Limb (tissue), 2 donors: ENCODE measurements at regions not wholly inside any gene's neighbourhood (a gene's known extent, or its start where the extent isn't known, plus 50 kb on each side); places are given as distances from the start of the nearest gene placed in this dataset.

Experiments used
- DNase-seq, 2 donors: peaks; one replicate each; pipeline ENCODE4 v3.0.0-alpha.2; 2016; ENCODE audit errors: extremely low spot score in 2 of 2

DNA sequence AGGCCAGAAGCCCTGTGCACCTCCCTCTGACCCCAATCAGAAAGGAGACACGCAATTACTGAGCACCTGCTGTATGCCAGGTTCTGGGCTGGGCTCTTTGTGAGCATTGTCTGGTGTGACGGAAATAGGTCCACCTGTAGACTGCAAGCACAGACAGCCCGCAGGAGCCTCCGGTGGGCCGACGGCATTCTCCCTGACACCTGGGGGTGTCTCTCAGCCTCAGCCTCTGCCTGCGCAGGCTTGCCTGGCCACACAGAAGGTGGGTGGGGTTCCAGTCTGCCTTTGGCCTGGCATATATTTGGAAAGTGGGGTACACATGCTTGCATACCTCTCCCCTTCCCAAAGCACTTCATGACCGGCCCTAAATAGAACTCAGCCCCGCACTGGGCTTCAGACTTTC lies 129.3 kb downstream of the BUD13 start:
- no peak for DNase-seq

DNA sequence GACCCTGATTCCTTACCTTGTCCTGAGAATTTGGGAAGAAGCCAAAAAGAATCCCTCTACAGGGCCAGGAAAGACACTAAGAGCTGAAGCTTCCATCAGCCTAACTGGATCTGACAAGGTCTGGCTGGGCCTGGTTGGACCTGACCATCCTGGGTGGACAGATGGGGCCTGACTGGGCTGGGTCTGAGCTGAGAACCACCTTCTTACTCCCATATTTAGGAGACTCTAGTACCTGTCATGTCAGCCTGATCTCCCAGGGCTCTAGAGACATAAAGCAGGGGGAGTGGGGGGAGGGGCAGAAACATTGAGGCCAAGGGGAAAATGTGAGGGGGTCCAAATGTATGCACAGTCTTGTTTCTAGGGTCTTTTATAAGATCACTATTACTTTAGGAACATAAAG lies 129.9 kb downstream of the BUD13 start:
- no peak for DNase-seq

DNA sequence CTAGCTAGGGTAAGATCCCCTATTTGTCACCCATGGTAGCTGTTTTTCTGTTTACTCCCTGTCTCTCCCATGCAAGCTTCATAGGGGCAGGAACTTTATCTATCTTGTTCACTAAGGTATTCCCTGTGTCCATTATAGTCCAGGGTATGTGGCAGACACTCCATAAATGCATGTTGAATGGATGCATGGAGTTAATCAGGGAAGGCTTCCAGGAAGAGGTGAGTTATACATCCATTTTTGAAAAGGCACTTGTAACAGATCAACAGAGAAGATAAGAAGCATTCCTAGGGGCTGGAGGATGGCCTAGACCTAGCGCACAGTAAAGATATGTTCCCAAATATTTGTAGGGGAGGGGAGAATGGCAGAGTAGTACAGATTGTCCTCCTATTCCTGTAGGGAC lies 130.3 kb downstream of the BUD13 start:
- no peak for DNase-seq

DNA sequence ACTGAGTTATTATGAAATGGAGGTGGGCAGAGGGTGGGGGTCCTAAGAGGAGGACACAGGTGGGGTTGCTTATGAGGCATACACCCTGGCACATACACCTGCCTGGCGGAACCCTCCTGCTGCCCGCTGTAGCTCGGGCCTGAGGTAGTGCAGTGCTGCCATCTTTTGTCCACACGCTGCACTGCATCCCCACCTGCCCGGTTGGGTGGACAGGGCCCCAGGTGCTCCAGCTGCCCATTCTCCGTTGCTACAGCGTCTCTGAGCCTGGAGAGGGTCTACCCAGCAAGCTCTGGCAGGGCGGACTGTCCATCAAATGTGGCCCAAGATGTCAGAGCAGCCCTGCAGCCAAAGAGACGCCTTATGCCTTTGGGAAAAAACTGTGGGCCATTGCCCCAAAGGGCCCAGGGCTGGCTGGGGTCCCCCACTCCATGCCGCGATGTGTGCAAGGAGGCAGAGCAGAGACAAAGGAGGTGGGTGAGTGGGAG lies 131.2 kb downstream of the BUD13 start:
- peak in 1 of 2 donors; percentile 73 for DNase-seq

DNA sequence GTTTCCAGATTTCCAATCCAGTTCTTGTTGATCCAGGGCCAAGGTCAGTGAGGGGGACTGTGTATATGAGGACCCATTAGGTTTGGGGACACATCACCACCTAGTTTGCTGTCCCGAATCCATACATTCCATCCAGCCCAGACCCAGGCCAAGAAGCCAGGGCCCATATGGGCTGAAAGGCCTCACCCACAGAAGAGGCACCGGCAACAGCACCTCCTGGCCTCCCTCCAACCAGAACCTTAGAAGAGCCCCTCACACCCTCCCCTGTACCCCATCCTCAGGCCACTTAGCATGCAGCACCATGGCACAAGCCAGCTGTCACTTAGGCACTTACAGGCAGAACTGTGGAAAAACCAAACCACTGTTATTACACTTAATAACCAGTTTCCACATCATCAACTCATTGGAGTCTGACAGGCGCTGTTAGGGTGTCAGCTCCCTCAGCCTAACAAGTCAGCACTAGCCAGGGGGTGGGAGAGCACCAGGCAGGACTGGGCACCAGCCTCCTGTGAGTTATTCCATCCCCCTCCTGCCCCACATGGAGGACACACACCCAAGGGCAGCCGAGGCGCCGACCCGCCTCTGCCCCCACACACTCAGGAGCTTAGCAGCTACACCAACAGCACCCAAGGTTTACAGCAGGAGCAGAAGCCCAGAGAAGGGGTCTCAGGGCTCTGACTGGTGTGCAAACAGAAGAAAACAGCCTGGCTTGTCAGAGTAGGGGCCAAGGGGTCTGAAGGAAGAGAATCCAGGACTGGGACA lies 132.0 kb downstream of the BUD13 start:
- no peak for DNase-seq

DNA sequence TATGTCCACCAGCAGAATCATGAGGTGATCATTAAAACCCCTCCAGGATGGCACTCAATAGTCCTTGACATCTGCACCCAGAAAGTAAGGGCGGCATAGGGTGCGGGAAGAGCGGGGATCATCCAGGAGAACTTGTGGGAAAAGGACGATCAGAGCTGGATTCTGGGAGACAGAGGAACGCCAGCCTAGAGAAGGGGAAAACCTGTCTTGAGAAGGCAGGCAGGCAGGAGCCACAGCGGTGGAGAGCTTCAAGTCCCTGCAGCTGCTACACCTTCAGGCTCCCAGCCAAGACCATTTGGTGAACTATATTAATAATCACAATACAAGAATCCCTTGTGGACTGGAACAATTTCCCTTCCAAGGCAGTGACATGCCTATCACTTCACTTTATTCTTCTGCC lies 134.3 kb downstream of the BUD13 start:
- no peak for DNase-seq

DNA sequence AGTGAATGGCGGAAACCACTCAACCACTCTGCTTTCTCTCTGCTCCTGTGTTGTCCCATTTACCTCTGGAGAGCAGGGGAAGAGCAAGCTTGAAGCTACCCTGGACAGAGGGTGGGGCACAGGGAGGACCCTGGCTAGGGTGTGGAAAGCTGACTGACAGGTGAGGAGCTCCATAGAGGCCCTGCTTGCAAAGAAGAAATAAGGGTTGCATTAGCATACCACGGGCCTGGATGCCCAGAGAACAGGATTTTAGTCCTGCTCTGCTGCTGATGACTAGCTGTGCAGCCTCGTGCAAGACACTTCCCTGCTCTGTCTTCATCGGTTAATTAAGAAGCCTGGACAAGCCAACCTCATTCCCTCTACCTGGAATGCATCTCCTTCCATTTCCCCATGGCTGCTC lies 135.0 kb downstream of the BUD13 start:
- DNase-seq: no peak

DNA sequence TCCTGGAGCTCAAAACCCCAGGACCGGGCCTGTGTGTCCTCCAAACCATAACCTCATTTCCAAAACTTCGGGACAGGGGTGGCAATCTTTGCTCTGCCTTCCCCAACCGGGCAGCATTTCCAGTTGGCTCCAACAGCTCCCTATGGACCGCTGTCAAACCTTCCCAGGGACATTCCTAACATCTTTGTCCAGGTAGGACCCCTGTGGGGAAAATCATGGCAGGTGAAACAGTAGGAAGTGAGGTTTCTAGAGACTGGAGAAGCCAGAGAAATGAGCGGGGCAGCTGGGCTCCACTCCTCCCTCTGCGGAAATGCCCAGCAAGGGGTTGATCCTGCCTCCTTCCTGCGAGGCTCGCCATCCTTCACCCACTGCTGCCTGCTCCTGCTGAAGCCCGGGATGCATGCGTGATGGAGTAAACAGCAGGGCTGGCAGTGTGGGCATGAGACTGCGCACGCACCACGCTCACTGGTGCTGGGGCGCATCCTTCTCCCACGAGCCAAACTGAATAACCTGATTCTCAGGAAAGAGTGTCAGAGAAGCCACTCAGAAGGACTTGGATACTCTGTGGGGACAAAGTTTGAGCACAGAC lies 136.4 kb downstream of the BUD13 start:
- no peak for DNase-seq

DNA sequence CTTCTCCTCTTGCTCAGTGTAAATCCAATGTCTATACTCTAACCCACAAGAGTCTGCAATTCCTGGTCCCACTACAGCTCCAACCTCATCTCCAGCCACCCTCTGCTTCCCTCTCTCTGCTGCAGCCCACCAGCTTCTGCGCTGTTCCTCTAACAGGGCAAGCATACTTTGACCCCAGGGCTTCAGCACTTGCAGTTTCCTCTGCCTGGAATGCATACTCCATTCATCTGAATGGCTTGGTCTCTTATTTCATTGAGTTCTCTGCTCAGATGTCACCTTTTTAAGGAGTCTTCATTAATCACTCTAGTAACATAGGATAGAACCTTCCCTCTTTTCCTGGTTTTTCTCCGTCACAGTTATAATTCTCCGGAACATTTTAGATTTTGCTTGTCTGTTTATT lies 141.6 kb downstream of the BUD13 start:
- DNase-seq: no peak

DNA sequence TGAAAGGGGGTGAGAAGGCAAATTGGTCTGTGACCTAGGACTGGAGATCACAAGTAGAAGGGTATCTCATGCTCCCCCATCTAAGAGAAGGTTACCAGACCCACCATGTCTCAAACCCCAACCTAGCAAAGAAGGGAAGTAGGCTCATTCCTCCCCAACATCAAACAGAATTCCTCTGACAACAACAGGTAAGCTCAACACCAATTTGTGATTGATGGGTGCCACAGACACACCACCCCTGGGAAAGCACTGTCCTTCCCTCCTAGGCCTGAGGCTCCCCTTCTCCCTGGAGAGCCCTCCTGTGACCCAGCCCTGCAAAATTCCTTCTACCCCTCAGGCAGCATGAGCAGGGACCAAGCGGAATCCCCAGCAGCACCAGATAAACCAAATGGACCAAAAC lies 154.3 kb downstream of the BUD13 start:
- no peak for DNase-seq

DNA sequence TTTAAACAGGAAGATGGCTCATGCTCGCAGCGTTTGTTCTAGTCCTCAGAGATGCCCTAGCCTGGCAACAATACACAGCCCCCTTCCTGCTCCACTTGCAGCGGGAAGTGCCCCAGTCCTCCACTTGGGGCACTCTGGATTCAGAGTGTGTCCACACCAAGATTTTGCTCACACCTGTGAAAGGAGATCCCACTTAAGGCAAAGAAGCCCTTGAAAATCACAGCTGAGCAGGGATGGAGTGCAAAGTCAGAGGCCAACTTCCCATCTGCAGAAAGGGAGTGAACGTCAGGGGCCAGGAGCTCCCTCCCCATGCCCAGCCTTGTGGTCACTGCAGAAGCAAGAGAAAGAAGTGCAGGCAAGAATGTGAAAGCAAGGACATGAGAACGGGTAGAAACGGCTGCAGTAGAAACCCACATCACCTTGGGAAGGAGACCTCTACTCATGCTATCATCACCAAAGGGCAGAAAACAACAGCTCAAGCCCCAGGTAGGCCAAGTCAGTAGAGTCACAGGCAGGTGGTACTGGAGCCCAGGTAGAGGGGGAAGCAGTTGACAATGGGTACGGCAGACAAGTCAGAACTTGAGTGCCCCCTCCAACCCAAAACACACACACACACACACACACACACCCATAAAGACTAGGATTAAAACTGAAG lies 157.4 kb downstream of the BUD13 start:
- DNase-seq: peak in 1 of 2 donors; percentile 5

DNA sequence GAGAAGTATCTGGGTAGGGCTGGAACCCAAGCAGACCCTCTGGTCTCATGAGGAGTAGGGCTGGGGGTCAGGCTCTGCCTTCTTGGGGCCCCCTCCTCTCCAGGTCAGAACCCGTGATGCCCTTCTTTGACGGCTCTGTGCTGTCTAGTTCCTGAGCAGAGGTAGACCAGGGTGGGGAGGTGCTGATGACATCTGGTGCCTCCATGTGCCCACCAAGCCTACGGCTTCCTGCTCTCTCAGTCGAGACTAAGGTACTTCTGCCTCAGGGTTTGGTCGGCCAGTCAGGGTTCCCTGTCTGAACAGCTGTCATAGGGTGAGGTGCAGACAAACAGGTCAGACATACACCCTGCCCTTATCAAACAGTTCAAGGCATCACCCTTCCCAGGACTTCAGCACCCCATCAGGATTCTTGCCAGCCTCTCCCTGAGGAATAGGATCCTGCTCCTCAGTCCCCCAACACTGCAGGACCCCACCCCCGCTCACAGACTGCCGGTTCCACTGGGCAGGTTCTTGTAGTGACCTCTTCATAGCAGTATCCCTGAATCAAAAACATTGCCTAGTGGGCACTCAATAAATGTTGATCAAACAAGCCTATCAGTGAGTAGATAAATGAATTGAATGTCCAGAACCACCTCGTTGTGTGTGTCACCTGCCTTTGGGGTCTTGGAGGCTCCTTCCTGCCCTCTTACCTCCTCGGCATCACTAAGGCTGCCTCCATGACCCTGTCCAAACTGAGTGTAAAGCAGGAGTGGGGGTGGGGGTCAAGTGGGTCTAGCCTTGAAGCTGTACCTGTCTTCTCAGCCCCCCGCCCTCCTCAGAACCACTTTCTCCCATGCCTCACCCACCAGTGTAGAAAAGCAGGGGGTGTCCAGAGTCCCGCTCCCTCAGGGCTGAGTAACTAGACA lies 158.2 kb downstream of the BUD13 start:
- peak in 1 of 2 donors; percentile 12 for DNase-seq

DNA sequence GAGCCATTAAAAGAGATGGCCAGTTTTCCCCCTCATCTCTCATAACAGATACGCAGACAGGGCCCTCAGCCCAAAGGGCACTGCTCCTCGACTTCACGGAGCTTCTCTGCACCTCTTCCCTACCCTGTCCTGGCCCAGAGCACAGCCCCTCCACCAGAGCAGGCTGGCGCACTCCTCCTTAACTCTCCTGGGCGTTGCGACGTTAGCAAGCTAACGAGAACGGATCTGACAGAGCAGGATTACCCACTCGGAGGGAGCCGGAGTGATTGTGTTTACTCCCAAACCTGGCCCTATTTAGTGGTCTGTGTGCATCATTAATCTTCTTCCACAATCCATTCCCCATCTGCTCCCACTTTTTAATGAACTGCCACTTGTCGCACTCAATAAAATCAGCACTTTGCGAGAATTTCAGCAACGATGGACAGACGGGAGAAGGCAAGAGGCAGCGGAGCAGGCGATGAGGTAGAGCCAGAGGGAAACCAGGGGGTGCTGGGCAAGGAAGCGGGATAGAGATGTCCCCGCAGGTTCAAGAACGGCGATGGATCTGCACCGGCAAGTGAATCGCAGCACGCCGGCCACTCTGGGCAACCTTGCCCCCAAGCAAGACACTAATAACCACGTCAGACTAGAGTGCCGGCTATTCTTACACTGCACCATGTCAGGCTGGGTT lies 159.4 kb downstream of the BUD13 start:
- peak in 1 of 2 donors; percentile 25 for DNase-seq

DNA sequence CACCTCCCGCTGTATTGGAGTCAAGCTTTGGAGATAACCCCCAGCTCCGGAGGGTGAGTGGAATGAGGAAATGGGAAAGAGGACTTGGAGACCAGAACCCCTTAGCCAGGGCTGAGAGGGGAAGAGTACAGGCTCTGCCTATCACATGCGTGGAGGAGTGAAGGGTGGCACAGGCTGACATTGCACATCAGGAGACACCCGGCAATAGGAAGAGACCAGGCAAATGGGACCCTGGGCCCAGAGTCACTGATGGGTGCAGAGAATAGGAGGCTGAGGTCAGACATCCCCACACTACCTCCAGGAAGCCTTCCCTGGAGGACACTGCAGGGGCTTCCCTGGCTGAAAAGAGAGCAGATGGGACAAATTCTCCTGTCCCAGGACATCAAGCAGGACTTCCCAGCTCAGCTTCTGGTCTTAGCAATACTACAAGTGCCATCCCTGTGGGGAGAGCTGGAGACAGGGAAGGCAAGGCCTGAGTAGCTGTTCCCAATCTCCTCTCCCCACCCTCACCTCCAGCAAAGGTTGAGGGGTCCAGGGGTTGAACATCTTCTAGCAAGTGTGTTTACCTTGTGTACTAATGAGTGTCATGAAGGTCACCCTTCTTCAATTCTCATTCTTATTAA lies 160.7 kb downstream of the BUD13 start:
- DNase-seq: no peak

DNA sequence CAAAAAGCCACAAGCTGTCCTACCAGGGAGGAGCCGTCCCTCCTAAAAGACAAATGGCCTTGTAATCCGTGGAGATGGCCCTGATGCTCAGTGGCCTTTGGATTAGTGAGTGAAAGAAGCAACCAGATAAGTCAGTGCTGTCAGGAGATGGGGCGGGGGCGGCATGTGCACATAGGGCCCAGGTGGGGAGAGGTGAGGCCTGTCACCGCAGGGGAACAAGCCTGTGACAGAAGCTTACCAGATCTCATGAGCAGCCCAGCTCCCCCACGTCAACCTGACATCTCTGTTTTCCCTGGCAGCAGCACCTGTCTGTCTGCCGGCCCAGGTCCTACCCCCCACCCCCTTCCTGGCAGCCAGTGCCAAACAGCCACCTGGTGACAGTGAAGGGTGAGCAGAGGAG lies 162.6 kb downstream of the BUD13 start:
- peak in 1 of 2 donors; percentile 20 for DNase-seq

DNA sequence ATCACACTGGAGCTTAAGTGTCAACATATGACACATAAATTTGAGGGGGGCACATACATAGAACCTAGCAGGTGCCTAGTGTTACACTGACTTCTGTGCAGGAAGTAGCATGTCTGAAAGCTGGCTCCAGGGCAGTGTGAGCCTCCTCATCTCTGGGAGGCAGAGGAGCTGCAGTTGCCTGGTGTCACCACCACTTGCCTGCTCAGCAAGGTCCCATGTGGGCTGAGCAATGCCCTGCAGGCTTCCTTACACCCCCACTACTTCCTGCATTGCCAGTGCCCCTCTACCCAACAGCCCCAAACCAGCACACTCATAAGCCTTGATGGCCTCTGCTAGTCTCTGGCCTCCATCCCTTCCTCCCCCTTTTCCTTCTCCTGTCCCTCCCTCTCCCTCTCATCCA lies 165.8 kb downstream of the BUD13 start:
- peak in 1 of 2 donors; percentile 2 for DNase-seq

DNA sequence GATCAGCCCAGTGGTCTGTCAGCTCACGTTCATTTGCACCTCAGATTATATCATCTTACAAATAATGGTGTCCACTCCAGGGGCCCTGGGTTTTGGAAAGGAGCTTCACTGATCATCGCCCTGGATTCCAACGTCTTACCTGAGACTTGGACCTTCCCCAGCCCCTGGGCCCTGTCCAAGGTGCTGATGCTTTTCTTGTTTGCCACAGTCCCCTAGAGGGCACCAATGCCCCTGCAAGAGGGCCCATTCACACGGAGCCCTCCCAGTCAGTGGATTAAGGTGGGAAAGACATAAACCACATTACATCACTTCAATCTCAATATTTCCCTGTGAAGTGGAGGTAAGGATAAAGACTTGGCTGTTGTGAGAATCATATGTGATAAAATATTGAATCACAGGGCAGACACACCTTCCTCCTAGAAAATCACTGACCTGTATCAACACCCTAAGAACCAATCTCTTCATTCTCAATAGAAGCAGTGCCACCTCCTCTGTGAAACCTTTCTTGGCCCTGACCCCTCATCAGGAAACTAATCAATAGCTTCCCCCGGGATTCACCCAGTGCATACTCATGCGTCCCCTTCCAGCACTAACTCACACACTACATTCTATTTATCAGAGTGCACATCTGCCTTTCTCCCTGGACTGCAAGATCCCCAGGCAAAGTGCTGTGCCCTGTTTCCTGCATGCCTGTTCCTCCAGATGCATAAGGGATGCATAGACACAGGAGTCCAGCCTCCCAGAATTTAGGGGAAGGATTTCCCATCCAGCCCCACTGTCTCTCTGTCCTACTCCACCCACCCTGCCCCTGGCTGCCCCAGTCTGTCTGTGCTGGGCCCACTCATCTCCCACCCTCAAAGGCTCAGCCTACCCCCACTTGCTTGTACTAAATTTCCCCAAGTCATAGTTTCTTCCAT lies 167.0 kb downstream of the BUD13 start:
- DNase-seq: peak in 1 of 2 donors; percentile 73

DNA sequence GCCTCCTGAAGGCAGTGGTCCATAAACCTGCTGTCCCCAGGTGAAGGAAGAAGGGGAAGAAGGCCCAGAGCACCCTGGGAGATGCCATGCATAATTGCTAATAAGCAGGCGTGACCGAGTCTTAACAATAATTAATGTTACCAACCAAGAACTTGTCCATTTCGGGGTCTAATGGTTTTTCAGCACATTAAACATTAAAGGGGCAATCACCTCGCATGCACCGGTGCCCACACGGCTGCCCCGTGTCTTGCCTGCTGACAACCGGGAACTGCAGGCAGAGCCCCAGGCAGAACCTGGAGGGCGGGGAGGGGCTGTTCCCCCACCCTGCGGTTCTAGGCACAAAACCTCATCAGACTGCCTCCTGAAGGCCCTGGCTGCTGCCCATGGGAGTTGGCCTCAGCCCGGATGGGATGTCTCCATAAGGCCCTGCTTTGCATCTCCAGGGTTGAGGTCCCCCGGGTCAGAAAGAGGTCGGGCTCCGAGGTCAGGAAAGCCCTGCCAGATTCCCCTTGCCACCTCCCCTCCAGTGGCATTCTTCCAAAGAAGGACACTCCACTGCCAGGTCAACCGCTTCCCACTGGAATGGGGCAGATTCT lies 169.0 kb downstream of the BUD13 start:
- DNase-seq: peak in 1 of 2 donors; percentile 12

DNA sequence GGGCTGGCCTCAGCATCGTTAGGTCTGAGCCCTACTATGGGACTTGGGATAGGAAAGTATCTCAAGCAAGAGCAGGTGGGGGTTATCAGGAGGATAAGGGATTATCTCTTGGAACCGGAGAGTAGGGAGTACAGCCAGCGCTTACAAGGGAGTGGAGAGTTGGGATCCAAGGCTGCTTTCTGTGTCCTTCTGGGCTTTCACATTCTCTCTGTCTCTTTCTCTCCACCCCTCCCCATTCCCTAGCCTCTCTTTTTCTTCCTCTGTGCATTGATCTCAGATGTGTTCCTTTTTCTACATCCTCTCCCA lies 170.2 kb downstream of the BUD13 start:
- DNase-seq: no peak
